ENCODE measurements at regions not wholly inside any gene's neighbourhood (a gene's known extent, or its start where the extent isn't known, plus 50 kb on each side); places are given as distances from the start of the nearest gene placed in this dataset.
"Not testable (repeated sequence)": the region's sequence is repeated elsewhere in the genome, so short reads cannot be mapped to it uniquely, and the experiment has no call there.

DNA sequence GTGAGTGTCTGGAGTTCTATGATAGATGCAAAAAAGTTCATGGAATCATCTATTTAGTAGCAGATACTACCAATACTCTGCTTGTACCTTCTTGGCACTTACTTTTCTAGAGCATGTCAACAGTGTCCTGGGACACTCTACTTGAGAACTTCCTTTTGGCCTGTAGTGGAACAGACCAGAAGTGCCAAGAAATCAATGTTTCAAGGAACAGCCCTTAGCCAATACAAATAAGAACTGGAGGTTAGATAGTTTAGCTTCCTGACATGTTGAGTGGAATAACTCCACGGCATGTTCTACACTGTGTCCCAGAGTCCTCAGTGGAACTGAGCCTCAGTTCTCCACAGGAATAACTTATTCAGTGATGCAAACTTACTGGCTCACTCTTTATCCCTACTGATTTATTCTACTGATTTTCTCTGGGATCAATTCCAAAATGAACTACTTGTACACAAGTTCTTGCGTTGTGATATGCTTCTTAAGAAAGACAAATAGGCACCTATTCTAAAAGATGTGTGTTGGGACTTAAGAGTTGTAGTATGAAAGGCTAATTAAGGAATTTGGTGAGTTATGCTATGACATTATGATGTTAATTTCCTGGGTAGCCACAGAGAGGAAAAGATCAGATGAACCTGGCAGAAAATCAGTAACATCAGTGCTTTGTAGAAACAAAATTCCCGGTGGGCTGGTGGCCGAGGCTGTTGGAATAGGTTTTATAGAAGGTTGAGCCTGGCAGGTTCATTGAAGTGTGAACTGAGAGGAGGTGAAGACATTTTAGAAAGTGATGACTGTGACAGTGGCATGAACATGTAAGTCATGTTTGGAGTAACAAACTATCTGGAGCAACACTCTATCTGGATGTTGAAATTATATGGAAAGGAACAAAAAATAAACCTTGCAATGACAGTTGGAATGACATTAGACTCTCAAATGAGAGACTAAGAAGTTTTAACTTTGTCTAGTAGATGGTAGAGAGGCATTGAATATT lies 101.8 kb upstream of the RBMS3 start:
- no peak for DNase-seq (ENCODE audit: low read depth in 2 of 3, low spot score in 1 of 3)

DNA sequence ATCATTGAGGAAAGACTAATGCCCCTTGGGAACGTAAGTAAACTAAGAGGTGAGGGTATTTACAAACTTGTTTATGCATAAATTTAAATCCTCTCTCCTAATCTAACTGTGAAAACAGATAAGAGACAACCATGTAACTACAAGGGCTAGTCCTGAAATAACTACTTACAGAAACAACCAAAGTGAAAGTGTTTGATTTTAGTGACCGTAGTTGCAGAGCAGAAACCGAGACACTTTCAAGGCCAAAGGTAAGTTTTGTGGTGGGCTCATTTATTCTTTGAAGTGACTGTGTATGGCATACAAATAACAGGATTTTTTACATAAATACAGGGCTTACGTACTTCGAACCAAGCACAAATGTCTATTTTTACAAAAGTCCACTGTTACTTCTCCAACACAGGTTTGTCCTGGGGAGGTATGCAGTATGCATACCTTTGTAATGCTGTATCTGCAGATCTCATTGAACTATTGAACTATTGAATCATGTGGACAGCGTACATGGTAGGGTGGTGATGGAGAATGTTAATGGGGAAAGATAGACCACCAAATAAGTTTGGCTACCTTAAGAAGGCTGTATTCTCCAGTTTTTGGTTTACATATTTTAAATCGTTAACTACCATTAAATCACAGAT lies 99.6 kb upstream of the RBMS3 start:
- no peak for DNase-seq (ENCODE audit: low read depth in 2 of 3, low spot score in 1 of 3)

DNA sequence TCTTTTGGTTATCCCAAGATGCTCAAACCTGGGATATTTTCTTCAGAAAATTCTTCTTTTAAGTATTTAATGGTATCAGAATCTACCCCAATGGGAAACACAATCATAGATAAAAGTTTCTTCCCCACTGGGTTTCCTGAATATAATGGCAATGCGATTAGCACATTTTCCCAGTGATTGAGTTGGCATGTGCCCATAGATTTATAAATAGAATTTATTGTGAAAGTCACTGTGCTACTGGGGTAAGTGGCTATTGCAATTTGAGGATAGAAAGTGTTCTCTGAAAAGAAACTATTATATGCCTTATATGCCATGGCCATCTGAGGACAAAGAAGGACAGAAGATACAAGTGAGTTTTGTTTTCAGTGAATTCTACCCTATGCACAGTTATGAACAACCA lies 99.0 kb upstream of the RBMS3 start:
- DNase-seq (ENCODE audit: low read depth in 2 of 3, low spot score in 1 of 3), result no peak

DNA sequence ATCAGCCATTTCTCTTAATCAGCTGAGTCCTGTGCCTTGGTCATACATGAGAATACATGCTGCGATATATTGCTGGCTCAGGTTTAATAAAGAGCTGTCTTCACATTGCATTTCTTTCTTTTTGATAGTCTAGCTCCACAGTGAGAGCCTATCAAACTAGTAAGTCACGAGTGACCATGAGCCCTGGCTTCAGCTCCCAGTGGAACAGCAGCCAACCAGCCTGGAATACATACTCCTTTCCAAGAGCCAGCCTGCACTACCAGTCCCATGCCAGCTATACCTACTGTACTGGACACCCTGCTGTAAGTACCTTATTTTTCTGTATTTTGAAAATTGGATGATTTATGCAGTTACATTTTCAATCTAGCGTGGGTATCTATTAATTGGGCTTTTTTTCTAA lies 98.0 kb upstream of the RBMS3 start:
- not testable (repeated sequence) for DNase-seq (ENCODE audit: low read depth in 2 of 3, low spot score in 1 of 3)

DNA sequence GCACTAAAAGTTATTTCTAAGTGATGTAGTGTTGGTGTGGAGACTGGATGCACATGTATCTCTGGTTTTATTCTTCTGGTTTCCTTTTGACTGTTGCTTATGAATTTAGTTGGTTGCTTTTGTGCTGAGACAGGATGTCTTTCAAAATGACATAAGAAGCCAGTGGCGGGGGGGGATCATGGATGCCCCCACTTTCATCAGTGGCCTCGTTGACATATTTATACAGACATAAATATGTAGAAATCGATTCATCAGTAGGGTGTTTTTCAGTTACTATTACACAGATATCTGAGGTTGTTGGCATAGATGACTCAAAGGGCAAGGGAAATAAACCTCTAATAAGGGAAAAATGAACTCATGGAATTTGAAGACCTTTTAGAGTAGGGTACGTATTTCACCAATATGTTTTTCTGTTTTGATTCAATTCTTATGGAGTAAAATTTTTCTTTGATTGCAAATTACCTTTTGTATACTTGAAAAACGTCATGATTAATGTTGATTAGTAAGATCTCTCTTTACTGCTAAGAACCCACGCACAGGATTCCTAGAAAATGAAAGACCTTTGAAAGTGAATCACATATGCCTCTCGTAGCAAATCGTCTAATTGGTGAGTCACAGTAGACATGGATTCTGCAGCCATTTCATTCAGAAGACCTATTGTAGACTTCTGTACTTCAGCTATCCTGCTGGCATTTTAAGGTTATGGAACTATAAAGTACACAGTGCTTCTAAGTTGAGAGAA lies 97.4 kb upstream of the RBMS3 start:
- DNase-seq (ENCODE audit: low read depth in 2 of 3, low spot score in 1 of 3), result peak in 1 of 3 donors; percentile 36

DNA sequence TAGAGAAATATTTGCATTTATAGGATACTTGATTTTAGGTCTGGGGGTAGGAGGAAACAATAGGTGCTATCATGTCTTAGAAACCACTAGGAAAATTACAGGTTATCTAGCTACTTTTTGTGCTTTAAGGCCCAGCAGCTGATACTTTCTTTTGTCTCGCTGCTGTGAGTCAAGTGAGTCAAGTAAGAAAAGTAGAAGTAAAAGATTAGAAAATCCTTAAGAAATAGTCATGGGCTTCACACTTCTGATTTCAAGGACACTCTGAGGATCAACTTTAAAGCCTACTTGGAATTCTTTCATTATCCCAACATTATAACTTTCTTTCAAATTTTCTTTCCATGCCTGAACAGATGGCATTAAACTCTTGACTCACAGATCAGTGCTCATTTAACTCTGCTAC lies 95.2 kb upstream of the RBMS3 start:
- DNase-seq (ENCODE audit: low read depth in 2 of 3, low spot score in 1 of 3), result no peak

DNA sequence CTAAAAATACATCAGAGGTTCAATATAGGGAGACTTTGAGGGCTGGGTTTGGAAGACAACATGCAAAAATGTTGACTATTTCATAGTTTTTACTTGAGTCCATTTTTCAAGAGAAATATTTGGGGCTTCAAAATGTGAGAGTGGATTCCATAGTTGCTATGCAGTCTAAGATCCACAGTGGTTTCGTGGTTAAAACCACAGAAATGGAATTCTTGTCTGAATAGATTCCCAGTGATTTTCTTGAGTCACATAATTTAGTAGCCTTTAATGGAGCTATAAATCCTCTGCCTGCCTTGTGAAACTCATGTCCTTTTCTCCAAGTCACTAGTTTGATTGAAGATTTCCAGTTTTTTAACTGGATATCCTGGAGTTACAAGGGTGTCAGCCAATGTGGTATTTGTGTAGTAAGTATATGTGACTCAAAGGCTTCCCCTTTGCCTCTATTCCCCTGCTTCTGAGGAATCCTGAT lies 94.7 kb upstream of the RBMS3 start:
- no peak for DNase-seq (ENCODE audit: low read depth in 2 of 3, low spot score in 1 of 3)

DNA sequence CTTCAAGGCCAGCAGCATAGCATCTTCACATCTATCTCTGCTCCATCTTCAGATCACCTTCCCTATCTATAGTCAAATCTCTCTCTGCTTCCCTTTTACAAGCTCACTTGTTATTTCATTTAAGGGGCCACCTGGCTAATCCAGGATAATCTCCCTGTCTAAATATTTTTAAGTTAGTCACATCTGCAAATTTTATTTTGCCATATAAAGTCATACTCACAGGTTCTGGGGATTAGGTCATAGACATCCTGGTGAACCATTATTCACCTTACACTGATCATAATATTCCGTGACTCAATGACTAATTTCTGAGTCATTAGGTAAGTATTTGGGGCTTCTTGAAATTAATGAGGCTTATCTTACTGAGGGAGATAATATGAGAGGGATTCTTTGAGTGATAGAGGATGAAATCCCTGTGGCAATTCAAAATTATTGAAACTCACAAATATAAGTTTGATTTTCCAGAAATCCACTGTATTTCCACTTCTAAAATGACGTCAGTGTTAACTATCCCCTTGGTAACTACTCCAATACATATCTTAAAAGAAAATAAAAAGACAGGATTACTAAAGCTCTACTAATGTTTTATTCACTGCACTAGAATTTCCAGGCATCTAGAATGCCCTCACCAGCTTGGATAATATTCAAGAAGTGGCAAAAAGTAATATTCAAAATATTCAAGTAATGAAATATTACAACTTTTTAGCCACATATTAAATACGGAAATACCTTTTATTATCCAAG lies 93.7 kb upstream of the RBMS3 start:
- no peak for DNase-seq (ENCODE audit: low read depth in 2 of 3, low spot score in 1 of 3)

DNA sequence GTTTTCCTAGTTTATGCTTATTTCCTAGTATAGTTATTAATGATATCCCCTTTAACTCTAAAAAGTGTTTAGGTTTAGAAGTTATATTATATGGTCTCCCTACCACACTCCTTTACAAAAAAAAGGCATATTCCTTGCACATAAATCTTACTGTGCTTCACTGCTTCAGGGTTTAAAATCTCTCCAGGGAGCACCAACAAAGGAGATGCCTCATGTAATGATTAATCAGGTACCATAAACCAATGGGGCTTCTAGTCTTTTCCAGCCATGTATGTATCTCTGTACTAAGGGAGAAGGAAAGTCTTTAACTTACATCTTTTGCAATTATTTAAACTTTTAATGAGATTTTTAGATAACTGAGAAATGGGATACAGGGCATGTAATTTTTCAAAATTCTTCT lies 91.5 kb upstream of the RBMS3 start:
- no peak for DNase-seq (ENCODE audit: low read depth in 2 of 3, low spot score in 1 of 3)

DNA sequence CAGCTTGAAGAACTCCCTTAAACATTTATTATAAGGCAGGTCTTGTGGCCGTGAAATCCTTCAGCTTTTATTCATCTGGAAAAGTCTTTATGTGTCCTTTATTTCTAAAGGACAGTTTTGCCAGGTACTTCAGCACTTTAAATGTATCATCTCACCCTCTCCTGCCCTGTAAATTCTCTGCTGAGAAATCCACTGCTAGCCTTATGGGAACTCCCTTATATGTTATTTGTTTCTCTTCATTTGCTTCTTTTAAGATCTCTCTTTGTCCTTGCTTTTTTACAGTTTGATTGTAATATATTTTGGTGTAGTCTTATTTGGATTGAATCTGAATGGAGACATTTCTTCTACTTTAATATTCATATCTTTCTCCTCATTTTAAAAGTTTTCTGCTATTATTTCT lies 86.7 kb upstream of the RBMS3 start:
- no peak for DNase-seq (ENCODE audit: low read depth in 2 of 3, low spot score in 1 of 3)

DNA sequence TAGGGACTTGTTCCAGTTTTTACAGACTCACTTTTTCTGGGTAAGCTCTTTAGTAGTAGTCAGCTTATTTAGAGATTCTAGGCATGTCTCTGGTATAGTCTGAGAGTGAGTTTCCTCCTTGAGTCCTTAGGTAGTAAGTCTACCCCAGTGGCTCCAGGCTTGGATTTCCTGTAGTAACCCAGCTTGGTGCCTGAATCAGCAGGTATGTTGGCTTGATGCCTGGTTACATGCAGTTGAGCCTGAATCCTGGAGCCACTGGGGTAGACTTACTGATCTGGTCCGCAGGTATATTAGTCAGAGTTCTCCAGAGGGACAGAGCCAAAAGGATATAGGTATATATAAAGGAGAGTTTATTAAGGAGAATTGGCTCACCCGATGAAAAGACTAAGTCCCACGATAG lies 85.8 kb upstream of the RBMS3 start:
- no peak for DNase-seq (ENCODE audit: low read depth in 2 of 3, low spot score in 1 of 3)

DNA sequence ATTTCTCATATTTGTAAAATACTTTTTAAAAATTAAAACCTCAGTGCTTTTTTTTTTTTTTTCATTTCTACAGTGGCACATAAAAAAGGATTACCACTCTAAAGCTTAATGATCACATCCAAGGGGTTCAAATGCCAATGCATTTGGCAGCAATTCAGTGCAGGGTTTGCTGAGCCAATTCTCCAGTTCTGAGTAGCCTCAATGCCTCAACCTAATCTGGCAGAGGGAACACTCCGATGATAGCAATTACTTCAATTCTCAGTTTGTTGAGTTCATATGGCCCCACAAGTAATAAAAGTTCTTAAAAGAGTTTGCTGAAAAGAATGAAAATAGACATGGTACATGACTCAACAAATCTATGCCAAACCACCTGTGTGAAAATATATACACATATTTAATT lies 79.3 kb upstream of the RBMS3 start:
- DNase-seq (ENCODE audit: low read depth in 2 of 3, low spot score in 1 of 3), result no peak

DNA sequence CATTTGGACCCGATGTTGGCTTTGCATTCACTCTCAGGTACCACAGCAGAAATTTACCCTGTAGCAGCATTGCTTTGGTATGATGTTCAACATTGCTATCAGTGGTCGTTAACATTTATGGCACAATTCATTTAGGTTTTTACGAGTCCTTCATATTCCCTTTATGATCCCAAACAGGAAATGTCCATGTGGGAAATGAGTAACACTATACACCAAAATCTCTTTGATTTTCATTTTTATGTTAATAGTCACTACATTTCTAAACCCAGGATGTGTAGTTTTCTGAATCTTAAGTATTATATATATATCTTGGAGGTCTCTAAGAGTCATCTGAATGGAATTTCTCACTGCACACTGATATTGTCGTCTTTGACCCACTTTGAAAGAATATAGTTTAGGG lies 78.5 kb upstream of the RBMS3 start:
- no peak for DNase-seq (ENCODE audit: low read depth in 2 of 3, low spot score in 1 of 3)

DNA sequence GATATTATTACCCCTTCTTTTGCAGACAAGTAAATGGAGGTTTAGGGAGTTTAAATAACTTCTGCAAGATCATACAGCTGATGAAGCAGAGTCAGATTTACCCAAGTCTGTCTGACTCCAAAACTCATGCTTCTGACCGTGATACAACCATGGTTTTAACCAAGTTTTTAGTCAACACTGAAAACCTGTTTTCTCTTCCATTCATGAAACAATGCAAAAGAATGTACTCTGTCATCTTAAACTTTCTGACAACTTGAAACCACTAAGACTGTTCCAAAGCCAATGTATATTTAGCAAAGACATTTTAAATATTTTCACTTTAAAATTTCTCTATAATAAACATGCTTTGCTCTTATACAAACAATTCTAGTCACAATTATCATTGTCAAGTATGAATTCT lies 77.0 kb upstream of the RBMS3 start:
- DNase-seq (ENCODE audit: low read depth in 2 of 3, low spot score in 1 of 3), result no peak

DNA sequence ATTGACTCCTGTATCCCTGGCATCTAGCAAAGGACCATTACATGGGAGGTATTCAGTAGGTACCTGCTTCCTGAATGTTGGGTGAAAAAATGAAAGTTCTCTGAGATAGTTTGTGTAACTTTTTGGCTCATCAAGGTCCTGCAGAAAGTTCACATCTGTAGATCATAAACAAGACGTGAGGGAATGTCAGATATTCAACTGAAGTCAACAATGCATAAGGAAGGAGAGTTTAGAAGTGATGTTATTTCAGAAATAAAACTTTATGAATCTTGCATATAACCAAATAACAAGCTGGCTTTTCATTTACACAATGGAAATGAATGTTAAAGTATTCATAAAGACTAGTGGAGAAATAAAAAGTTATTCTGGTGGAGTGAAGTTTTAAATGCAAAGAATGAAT lies 73.4 kb upstream of the RBMS3 start:
- no peak for DNase-seq (ENCODE audit: low read depth in 2 of 3, low spot score in 1 of 3)

DNA sequence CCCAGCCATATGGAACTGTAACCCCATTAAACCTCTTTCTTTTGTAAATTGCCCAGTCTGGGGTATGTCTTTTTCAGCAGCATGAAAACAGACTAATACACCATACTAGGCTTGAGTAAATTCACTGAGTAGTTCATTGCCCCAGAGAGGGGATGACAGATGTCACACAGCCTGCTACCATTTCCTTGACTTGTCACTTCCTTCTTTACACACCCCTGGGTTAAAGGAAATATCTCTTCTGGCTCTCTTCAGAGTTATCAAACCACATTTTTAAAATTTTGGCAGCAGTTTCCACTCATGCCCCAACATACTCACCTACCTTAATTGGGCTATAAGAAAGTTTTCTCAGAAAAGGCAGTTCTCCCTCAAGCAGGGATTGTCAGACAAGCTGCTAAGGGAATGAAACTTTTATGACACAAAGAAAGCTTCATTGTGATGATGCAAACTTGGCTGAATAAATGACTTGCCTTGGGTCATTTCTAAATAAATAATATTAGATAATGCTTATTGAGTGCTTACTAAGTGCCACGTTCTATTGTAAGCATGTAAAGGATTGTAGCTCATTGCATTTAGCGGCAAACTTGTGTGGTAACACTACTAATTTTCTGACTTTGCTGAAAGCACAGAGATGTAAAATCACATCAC lies 68.0 kb upstream of the RBMS3 start:
- DNase-seq (ENCODE audit: low read depth in 2 of 3, low spot score in 1 of 3), result no peak

DNA sequence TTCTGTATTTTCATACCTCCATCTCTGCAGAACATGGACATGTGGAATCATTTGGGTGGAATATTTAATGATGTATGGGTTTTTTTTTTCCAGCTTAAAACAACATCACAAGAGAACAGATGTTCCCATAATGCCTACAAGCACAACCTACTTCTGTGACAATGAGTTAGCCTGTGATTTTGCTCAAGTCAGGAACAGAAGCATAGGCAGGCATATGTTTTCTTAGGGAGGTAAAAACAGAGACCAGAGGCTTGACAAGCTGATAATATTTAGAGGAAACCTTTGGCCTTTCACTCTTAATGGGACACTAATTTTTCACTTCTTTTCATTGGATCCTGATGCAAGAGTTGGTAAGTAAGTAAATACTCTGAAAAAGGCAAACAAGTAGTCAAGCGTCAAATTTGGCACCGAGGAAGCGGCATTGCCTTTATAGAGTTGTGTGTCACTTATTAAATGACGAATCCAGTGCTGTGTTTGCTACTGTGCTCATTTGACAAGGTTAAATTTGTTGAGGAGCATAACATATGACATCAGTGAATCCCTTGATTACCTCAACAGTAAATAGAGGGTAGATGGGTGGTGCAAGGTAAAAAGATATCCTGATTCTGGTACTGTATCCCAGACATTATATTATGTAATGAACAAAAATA lies 66.7 kb upstream of the RBMS3 start:
- DNase-seq (ENCODE audit: low read depth in 2 of 3, low spot score in 1 of 3), result no peak

DNA sequence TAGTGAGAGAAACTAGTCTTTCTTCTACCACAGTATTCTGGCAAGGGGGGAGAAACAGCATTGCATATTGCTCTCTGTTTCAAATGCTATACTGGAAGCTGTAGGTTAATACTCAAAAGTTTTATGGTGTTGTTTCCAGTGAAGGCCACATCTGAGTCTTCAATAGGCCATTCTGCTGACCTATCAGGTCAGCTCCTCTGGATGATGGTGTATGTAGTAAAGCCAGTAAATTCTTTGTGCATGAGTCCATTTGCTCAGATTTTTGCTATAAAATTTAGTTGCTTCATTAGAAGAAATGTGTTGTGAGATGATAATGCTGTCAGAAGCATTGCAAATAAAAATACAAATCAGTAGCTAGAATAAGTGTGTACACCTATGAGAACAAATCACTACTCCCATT lies 64.9 kb upstream of the RBMS3 start:
- no peak for DNase-seq (ENCODE audit: low read depth in 2 of 3, low spot score in 1 of 3)

DNA sequence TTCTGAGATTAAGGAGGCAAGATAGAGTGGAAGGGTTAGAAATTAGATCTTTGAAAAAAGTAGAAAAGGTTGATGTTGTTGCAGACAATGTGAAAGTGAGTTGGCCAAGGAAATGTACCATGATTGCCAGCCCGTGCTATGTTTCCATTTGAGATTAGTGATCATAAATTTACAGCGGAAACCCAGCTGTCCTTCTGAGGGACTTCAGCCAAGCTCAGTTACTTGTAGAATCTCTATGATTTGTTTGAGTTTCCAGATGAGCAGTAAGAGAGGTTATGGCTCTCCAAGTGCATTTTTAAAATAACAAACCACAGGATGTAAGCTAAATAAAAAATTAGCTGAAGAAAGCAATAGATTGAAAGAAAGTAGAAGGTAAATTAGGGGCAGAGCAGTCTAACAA lies 54.2 kb upstream of the RBMS3 start:
- DNase-seq (ENCODE audit: low read depth in 2 of 3, low spot score in 1 of 3), result no peak

DNA sequence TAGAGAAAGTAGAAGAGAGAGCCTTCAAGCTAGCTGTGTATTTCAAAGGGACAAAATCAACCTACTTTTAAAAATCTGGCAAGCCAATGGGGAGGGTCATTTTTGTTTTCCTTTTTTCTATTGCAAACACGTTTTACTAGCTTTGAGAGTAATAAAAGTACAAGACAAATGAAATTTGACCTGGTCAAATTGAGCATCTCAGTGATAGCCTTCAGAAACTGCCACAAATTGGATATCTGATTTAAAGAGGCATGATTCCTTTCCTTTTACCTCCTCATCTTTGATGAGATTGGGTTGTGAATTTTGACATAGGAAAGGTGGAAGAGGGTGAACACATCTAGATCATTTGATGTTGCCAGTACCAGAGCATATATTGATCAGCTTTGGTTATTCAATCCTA lies 53.6 kb upstream of the RBMS3 start:
- no peak for DNase-seq (ENCODE audit: low read depth in 2 of 3, low spot score in 1 of 3)
